Smooth muscle cell (in vitro differentiated cells): ENCODE measurements at regions not wholly inside any gene's neighbourhood (a gene's known extent, or its start where the extent isn't known, plus 50 kb on each side); places are given as distances from the start of the nearest gene placed in this dataset.

Experiments used
- DNase-seq: peaks from one replicate; lab custom pipeline; 2025; ENCODE audit not compliant: unreplicated experiment; lab: John Stamatoyannopoulos, UW
- H2AFZ ChIP-seq: fragments of 200-600 bp; sonication (generic); 2 replicates; pipeline ENCODE4 v1.6.0; 2016; ENCODE audit warnings: antibody characterized with exemption, low read depth, mild to moderate bottlenecking
- H3F3A ChIP-seq: fragments of 200-600 bp; sonication (generic); 2 replicates; pipeline ENCODE4 v1.6.0; 2017; ENCODE audit warnings: antibody characterized with exemption, low read depth
- H3K27ac ChIP-seq: fragments of 200-600 bp; sonication (generic); 2 replicates; pipeline ENCODE4 v1.5.1; 2016; ENCODE audit warnings: low read depth, mild to moderate bottlenecking
- H3K27me3 ChIP-seq: fragments of 200-600 bp; sonication (generic); 2 replicates; pipeline ENCODE4 v1.6.1; 2016; ENCODE audit warnings: low read depth, mild to moderate bottlenecking
- H3K36me3 ChIP-seq: fragments of 200-600 bp; sonication (generic); 2 replicates; pipeline ENCODE4 v1.5.1; 2016; ENCODE audit warnings: low read depth
- H3K4me1 ChIP-seq: fragments of 200-600 bp; sonication (generic); 2 replicates; pipeline ENCODE4 v1.5.1; 2016; ENCODE audit warnings: low read depth
- H3K4me2 ChIP-seq: fragments of 200-600 bp; sonication (generic); 2 replicates; pipeline ENCODE4 v1.6.0; 2016; ENCODE audit warnings: mild to moderate bottlenecking
- H3K4me3 ChIP-seq: fragments of 200-600 bp; sonication (generic); 2 replicates; pipeline ENCODE4 v1.5.1; 2016; ENCODE audit warnings: mild to moderate bottlenecking
- H3K79me2 ChIP-seq: fragments of 200-600 bp; sonication (generic); 2 replicates; pipeline ENCODE4 v1.6.0; 2016; ENCODE audit warnings: low read depth, mild to moderate bottlenecking
- H3K9ac ChIP-seq: fragments of 200-600 bp; sonication (generic); 2 replicates; pipeline ENCODE4 v1.6.0; 2016; ENCODE audit warnings: low read depth
- H3K9me3 ChIP-seq: fragments of 200-600 bp; sonication (generic); replicated peaks from 2 replicates; pipeline ENCODE4 v1.5.1; 2016; ENCODE audit warnings: low read depth
- H4K20me1 ChIP-seq: fragments of 200-600 bp; sonication (generic); 2 replicates; pipeline ENCODE4 v1.6.0; 2016; ENCODE audit warnings: low read depth
- WGBS: methylation state at CpG from one replicate; pipeline ENCODE4 v1.1.7; 2016; ENCODE audit warnings: low lambda C conversion rate; 5-methylcytosine and 5-hydroxymethylcytosine counted together
- TF ChIP-seq, protein P1 (sequence below): fragments of 200-600 bp; sonication (generic); IDR thresholded peaks from 2 replicates; pipeline ENCODE4 v1.5.1; 2017; ENCODE audit warnings: borderline replicate concordance, mild to moderate bottlenecking, antibody characterized with exemption; ENCODE audit not compliant: insufficient read depth, poor library complexity, severe bottlenecking

DNA sequence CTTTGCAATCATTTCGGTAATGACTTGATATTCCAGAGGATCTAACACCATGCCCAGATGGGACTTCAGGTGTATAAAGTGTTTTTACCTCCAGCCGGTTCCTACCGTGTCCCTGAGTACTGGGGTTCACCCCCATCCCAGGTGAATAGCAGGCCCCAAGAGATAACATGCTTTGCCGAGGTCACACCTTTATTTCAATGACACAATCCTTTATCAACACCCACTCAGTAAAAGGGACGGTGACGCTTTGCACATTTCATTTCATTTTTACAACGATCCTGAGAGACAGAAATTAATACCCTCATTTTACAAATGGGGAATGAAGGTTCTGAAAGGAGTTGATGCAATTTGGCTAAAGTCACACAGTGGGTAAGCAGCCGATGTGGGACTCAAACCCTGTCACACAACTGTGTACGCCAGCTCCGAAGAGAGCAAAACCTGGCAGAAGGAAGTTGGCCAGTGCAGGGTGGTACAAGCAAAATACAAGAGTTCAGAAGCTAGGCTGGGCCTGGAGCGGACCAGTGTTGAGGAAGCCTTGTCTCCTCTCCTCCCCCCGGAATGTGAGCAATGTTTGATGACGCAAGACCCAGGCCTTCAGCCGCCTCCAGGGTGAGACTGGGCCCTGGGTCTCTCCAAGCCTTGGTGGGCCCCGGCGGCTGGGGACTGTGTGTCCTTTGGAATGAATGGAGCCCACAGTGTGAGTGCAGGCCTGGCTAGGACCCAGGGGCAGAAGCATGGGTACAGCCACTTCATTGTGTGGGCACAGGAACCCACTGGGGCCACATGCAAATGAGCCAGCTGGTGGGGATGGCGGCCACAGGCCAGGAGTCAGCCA, 139.6 kb upstream of the MYCN start:
- TF ChIP-seq, protein P1, sequence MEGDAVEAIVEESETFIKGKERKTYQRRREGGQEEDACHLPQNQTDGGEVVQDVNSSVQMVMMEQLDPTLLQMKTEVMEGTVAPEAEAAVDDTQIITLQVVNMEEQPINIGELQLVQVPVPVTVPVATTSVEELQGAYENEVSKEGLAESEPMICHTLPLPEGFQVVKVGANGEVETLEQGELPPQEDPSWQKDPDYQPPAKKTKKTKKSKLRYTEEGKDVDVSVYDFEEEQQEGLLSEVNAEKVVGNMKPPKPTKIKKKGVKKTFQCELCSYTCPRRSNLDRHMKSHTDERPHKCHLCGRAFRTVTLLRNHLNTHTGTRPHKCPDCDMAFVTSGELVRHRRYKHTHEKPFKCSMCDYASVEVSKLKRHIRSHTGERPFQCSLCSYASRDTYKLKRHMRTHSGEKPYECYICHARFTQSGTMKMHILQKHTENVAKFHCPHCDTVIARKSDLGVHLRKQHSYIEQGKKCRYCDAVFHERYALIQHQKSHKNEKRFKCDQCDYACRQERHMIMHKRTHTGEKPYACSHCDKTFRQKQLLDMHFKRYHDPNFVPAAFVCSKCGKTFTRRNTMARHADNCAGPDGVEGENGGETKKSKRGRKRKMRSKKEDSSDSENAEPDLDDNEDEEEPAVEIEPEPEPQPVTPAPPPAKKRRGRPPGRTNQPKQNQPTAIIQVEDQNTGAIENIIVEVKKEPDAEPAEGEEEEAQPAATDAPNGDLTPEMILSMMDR: no peak
- no peak overlapping the region for H3K4me2 ChIP-seq
- no peaks in the 10 kb centered on the region for H3F3A ChIP-seq
- WGBS: 69% methylated on average over 17 of the region's 17 CpGs
- no peaks in the 10 kb centered on the region for H3K36me3 ChIP-seq
- H2AFZ ChIP-seq: peak overlapping the region; percentile 65
- no peak for DNase-seq
- no peaks in the 10 kb centered on the region for H3K27me3 ChIP-seq
- no peak overlapping the region for H3K9ac ChIP-seq
- no peaks in the 10 kb centered on the region for H3K4me1 ChIP-seq
- H4K20me1 ChIP-seq: no peaks in the 10 kb centered on the region
- no peaks in the 10 kb centered on the region for H3K79me2 ChIP-seq
- no peak overlapping the region for H3K27ac ChIP-seq
- no peaks in the 10 kb centered on the region for H3K9me3 ChIP-seq
- H3K4me3 ChIP-seq: no peak overlapping the region

DNA sequence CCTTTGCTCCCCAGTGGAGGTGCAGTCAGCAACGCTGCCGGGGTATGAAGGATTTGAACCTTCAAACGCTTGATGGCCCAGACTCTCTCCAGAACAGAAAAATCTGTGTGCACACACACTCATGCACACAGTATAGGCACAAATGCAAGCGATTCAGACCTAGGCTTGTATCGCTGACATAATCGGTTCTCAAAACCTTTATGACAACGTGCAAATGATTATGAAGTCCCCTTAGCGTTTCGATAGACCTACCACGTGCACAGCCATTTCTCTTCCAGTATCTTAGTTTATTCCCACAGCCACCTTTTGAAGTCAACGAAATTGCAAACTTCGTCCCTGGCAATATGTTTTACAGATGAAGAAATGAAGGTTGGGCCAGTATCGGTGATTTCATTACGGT, 138.9 kb upstream of the MYCN start:
- no peaks in the 10 kb centered on the region for H3K36me3 ChIP-seq
- no peaks in the 10 kb centered on the region for H3F3A ChIP-seq

DNA sequence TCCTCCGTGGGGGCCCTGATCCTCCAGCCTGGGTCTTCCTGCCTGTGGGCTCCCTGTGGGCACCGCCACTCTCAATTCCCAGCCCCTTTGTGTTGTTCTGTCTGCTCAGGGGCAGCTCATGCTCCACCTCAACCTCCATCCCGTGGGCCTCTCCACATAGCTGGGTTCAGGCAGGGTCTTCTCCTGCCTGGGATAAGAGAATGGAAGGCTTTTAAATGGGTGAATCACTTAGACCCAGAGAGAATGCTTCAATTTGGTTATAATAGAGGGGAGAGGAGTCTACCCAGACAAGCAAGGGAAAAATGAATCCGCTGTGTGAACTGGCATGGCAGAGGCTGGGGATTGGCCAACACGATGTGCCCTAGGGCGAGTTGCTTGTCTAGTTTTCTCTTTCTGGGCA, 138.4 kb upstream of the MYCN start:
- Histone ChIP-seq H3K79me2 (no peaks in the 10 kb centered on the region), H3K27me3 (no peaks in the 10 kb centered on the region), H3K36me3 (no peaks in the 10 kb centered on the region), H3K4me1 (no peaks in the 10 kb centered on the region), H3F3A (no peaks in the 10 kb centered on the region), H3K9me3 (no peaks in the 10 kb centered on the region), H3K4me3 (no peak overlapping the region), H2AFZ (no peak overlapping the region), H4K20me1 (no peaks in the 10 kb centered on the region), H3K9ac (no peak overlapping the region), H3K4me2 (no peak overlapping the region), H3K27ac (no peak overlapping the region)
- DNase-seq: no peak
- TF ChIP-seq, protein P1: no peak
- WGBS: 97% methylated on average over 6 of the region's 6 CpGs

More for the DNA sequence above, 138.9 kb upstream of the MYCN start:
- H4K20me1 ChIP-seq: no peaks in the 10 kb centered on the region
- DNase-seq: no peak
- no peak overlapping the region for H3K4me3 ChIP-seq
- no peak overlapping the region for H3K9ac ChIP-seq
- H3K27me3 ChIP-seq: no peaks in the 10 kb centered on the region
- 96% methylated on average over 14 of the region's 14 CpGs for WGBS
- TF ChIP-seq, protein P1: no peak
- H3K9me3 ChIP-seq: no peaks in the 10 kb centered on the region
- no peak overlapping the region for H3K4me2 ChIP-seq
- H2AFZ ChIP-seq: no peak overlapping the region
- no peaks in the 10 kb centered on the region for H3K4me1 ChIP-seq
- no peaks in the 10 kb centered on the region for H3K79me2 ChIP-seq
- H3K27ac ChIP-seq: no peak overlapping the region
